ENCODE measurements at regions not wholly inside any gene's neighbourhood (a gene's known extent, or its start where the extent isn't known, plus 50 kb on each side); places are given as distances from the start of the nearest gene placed in this dataset.
A peak's percentile ranks its signal among the peaks of the same experiment; 100 is the strongest.

- H3K36me3 ChIP-seq (replicated peaks in 1 of 2): no peaks in the 10 kb centered on the region
- peak in 1 of 7 donors; percentile 1 for DNase-seq
- H3K4me1 ChIP-seq (replicated peaks in 1 of 2): no peaks in the 10 kb centered on the region
- no peaks in the 10 kb centered on the region for H3K9me3 ChIP-seq (replicated peaks in 1 of 3)
- TF ChIP-seq, protein P1, sequence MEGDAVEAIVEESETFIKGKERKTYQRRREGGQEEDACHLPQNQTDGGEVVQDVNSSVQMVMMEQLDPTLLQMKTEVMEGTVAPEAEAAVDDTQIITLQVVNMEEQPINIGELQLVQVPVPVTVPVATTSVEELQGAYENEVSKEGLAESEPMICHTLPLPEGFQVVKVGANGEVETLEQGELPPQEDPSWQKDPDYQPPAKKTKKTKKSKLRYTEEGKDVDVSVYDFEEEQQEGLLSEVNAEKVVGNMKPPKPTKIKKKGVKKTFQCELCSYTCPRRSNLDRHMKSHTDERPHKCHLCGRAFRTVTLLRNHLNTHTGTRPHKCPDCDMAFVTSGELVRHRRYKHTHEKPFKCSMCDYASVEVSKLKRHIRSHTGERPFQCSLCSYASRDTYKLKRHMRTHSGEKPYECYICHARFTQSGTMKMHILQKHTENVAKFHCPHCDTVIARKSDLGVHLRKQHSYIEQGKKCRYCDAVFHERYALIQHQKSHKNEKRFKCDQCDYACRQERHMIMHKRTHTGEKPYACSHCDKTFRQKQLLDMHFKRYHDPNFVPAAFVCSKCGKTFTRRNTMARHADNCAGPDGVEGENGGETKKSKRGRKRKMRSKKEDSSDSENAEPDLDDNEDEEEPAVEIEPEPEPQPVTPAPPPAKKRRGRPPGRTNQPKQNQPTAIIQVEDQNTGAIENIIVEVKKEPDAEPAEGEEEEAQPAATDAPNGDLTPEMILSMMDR (IDR thresholded peaks at IDR 0.05): no peak
- TF ChIP-seq POLR2A (IDR thresholded peaks at IDR 0.05): no peak
- no peak overlapping the region for H3K27ac ChIP-seq
- intact Hi-C loops (cut with DNase I): no loop called here
- 50 to 95% (median 67%) methylated on average over 2 to 14 of the region's 14 CpGs for WGBS, 4 donors
- H3K27me3 ChIP-seq: no peaks in the 10 kb centered on the region
- H3K4me3 ChIP-seq: no peak overlapping the region
Observed at GRCh38 chr14:104361101-104361591, 218.4 kb upstream of the C14orf180 start.

- TF ChIP-seq, protein P1 (IDR thresholded peaks at IDR 0.05): no peak
- TF ChIP-seq POLR2A (IDR thresholded peaks at IDR 0.05): no peak
- H3K27me3 ChIP-seq: no peaks in the 10 kb centered on the region
- DNase-seq: peak in 1 of 7 donors; percentile 1
- no peak overlapping the region for H3K4me3 ChIP-seq
- H3K36me3 ChIP-seq (replicated peaks in 1 of 2): no peaks in the 10 kb centered on the region
- H3K4me1 ChIP-seq (replicated peaks in 1 of 2): no peaks in the 10 kb centered on the region
- no peaks in the 10 kb centered on the region for H3K9me3 ChIP-seq (replicated peaks in 1 of 3)
- whole genome bisulfite sequencing, 4 donors: 72 to 76% (median 75%) methylated on average over 9 to 20 of the region's 20 CpGs
- no peak overlapping the region for H3K27ac ChIP-seq
- intact Hi-C loops (cut with DNase I): no loop called here
Observed at GRCh38 chr14:104361921-104362681, 217.5 kb upstream of the C14orf180 start.

DNA sequence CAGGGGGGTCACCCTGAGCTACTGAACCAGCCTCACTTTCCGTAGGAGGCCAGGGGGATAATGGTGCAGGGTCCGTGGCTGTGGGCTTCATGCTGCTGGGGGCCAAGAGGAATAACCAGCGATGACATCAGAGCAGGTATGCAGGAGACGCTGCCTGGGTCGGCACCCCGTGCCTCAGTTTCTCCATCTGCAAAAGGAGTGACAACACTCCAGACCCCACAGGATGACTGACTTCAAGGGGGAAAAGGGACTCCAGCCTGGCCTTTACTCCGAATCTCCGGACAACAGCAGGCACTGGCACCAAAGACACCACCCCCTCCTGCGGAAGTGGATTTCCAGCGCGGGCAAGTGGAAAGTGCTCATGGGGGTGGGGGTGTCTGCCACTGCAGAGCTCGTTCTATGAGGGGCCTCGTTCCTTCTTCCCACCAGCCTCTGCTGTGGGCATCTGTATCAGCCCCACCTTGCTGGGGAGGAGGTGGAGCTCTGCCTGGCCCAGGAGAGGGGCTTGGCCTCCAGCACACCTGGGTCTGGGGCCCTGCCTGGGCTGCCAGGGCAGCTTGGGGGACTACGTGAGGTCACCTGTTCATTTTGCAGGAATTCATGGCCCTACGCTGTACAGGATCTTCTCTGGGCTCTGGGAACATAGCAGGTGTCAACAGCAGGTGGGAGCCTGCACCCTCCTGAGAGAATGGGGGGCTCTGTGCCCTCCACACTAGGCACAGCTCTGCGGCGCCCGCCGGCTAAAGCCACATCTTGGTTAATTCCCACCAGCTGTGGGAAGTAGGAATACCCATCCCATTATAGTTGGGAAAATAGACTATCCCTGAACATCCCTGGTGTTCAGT, 216.6 kb upstream of the C14orf180 start:
- no peak for DNase-seq

More for the DNA sequence above, 216.6 kb upstream of the C14orf180 start:
- Histone ChIP-seq H3K36me3 (replicated peaks in 1 of 2) (no peaks in the 10 kb centered on the region), H3K27me3 (no peaks in the 10 kb centered on the region), H3K27ac (no peak overlapping the region), H3K9me3 (replicated peaks in 1 of 3) (no peaks in the 10 kb centered on the region), H3K4me3 (no peak overlapping the region), H3K4me1 (replicated peaks in 1 of 2) (no peaks in the 10 kb centered on the region)
- intact Hi-C loops (cut with DNase I): no loop called here
- 84 to 91% (median 88%) methylated on average over 14 to 19 of the region's 19 CpGs for WGBS, 4 donors
- TF ChIP-seq, protein P1 (IDR thresholded peaks at IDR 0.05): no peak
- TF ChIP-seq POLR2A (IDR thresholded peaks at IDR 0.05): no peak

Measured in adrenal gland (tissue), 9 donors.